GM12878 (cell line): ENCODE measurements at regions not wholly inside any gene's neighbourhood (a gene's known extent, or its start where the extent isn't known, plus 50 kb on each side); places are given as distances from the start of the nearest gene placed in this dataset.

ENCODE experiments used
- ASH2L ChIP-seq: fragments of 300-600, 200-600 bp; sonication (generic); IDR thresholded peaks from 2 replicates; pipeline ENCODE4 v1.6.1; 2017; ENCODE audit warnings: low read depth, mild to moderate bottlenecking, borderline replicate concordance
- ATF7 ChIP-seq: fragments of 450-650 bp; IDR thresholded peaks from 2 replicates; pipeline ENCODE4 v1.6.1; 2016; ENCODE audit warnings: low read depth, mild to moderate bottlenecking
- BACH1 ChIP-seq: fragments of 450-650 bp; IDR thresholded peaks from 2 replicates; pipeline ENCODE4 v1.6.1; 2017; ENCODE audit warnings: mild to moderate bottlenecking, borderline replicate concordance
- BCL11A ChIP-seq: IDR thresholded peaks from 2 replicates; pipeline ENCODE4 v1.6.1; 2011; ENCODE audit warnings: low read depth, low read length
- BMI1 ChIP-seq: fragments of 450-650 bp; IDR thresholded peaks from 2 replicates; pipeline ENCODE4 v1.6.1; 2016; ENCODE audit warnings: mild to moderate bottlenecking, moderate library complexity, borderline replicate concordance
- CREB1 ChIP-seq: IDR thresholded peaks from 2 replicates; pipeline ENCODE4 v1.6.1; 2012; ENCODE audit warnings: low read depth, mild to moderate bottlenecking, inconsistent platforms
- IKZF2 ChIP-seq, 2 experiments: fragments of 450-650 bp; IDR thresholded peaks; 2 replicates each; pipeline ENCODE4 v1.6.1; 2017; ENCODE audit warnings: mild to moderate bottlenecking in 2 of 2, moderate library complexity in 2 of 2
- JUND ChIP-seq: IDR thresholded peaks from 2 replicates; pipeline ENCODE4 v1.6.1; 2012; ENCODE audit warnings: low read depth, mild to moderate bottlenecking, low read length, improper control_type of control experiment, moderate library complexity
- KLF5 ChIP-seq: fragments of 450-650 bp; IDR thresholded peaks from 2 replicates; pipeline ENCODE4 v1.6.1; 2014; ENCODE audit warnings: mild to moderate bottlenecking; ENCODE audit not compliant: partially characterized antibody
- MTA2 ChIP-seq: fragments of 450-650 bp; IDR thresholded peaks from 2 replicates; pipeline ENCODE4 v1.6.1; 2016; ENCODE audit warnings: low read depth, mild to moderate bottlenecking, moderate library complexity
- MXI1 ChIP-seq: fragments of 150-350 bp; IDR thresholded peaks from 2 replicates; pipeline ENCODE4 v1.6.1; 2011; ENCODE audit warnings: low read depth, mild to moderate bottlenecking, inconsistent platforms, low read length, improper control_type of control experiment
- MYB ChIP-seq: fragments of 150-350 bp; IDR thresholded peaks from 2 replicates; pipeline ENCODE4 v1.6.1; 2014; ENCODE audit warnings: mild to moderate bottlenecking, low read depth, low read length, borderline replicate concordance
- PKNOX1 ChIP-seq: fragments of 450-650 bp; IDR thresholded peaks from 2 replicates; pipeline ENCODE4 v1.6.1; 2016; ENCODE audit warnings: mild to moderate bottlenecking
- RAD51 ChIP-seq: fragments of 450-650 bp; IDR thresholded peaks from 2 replicates; pipeline ENCODE4 v1.6.1; 2016; ENCODE audit warnings: moderate library complexity, mild to moderate bottlenecking, inconsistent platforms
- RELA ChIP-seq: fragments of 450-650 bp; IDR thresholded peaks from 2 replicates; pipeline ENCODE4 v1.8.0; 2014; ENCODE audit warnings: borderline replicate concordance; ENCODE audit not compliant: partially characterized antibody
- RUNX3 ChIP-seq: IDR thresholded peaks from 2 replicates; pipeline ENCODE4 v1.6.1; 2012; ENCODE audit warnings: low read length, inconsistent platforms
- STAT3 ChIP-seq: IDR thresholded peaks from 2 replicates; pipeline ENCODE4 v1.6.1; 2011; ENCODE audit warnings: low read depth, low read length, improper control_type of control experiment
- TCF12 ChIP-seq: IDR thresholded peaks from 2 replicates; pipeline ENCODE4 v1.6.1; 2011; ENCODE audit warnings: low read depth, mild to moderate bottlenecking, low read length
- TCF7 ChIP-seq: IDR thresholded peaks from 2 replicates; pipeline ENCODE4 v1.6.1; 2014; ENCODE audit warnings: antibody characterized with exemption, borderline replicate concordance
- ZNF217 ChIP-seq: fragments of 450-650 bp; IDR thresholded peaks from 2 replicates; pipeline ENCODE4 v1.6.1; 2017; ENCODE audit warnings: antibody characterized with exemption, mild to moderate bottlenecking
- ZNF24 ChIP-seq: fragments of 450-650 bp; IDR thresholded peaks from 2 replicates; pipeline ENCODE4 v1.6.1; 2017; ENCODE audit warnings: antibody characterized with exemption, mild to moderate bottlenecking
- ZNF592 ChIP-seq: fragments of 450-650 bp; IDR thresholded peaks from 2 replicates; pipeline ENCODE4 v1.6.1; 2017; ENCODE audit warnings: mild to moderate bottlenecking, moderate library complexity
- TF ChIP-seq, protein P1 (sequence below): fragments of 150-350 bp; IDR thresholded peaks from 2 replicates; pipeline ENCODE4 v1.6.1; 2014; ENCODE audit warnings: mild to moderate bottlenecking, low read depth, low read length
- TF ChIP-seq, protein P2 (sequence below): fragments of 450-650 bp; IDR thresholded peaks from 2 replicates; pipeline ENCODE4 v1.6.1; 2017; ENCODE audit warnings: mild to moderate bottlenecking, low read depth, inconsistent platforms; ENCODE audit not compliant: poor library complexity, severe bottlenecking

GRCh38 chr12:19894803-19895202, 455.5 kb downstream of the AEBP2 start (continued):
- TF ChIP-seq, protein P1, sequence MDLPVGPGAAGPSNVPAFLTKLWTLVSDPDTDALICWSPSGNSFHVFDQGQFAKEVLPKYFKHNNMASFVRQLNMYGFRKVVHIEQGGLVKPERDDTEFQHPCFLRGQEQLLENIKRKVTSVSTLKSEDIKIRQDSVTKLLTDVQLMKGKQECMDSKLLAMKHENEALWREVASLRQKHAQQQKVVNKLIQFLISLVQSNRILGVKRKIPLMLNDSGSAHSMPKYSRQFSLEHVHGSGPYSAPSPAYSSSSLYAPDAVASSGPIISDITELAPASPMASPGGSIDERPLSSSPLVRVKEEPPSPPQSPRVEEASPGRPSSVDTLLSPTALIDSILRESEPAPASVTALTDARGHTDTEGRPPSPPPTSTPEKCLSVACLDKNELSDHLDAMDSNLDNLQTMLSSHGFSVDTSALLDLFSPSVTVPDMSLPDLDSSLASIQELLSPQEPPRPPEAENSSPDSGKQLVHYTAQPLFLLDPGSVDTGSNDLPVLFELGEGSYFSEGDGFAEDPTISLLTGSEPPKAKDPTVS = no peak
- peak; percentile 92 for TF ChIP-seq ATF7
- TF ChIP-seq MTA2 = peak; percentile 87
- peak; percentile 22; the same call in 1 of the 2 replicates for TF ChIP-seq BMI1
- TF ChIP-seq STAT3 = peak; percentile 86; the same call in 1 of the 2 replicates
- TF ChIP-seq ASH2L = no peak
- TF ChIP-seq MXI1 = peak; percentile 35; the same call in 1 of the 2 replicates
- TF ChIP-seq ZNF592 = no peak
- TF ChIP-seq TCF7 = peak; percentile 88
- TF ChIP-seq ZNF217 = peak; percentile 98
- peak; percentile 70; the same call in 1 of the 2 replicates for TF ChIP-seq JUND
- peak; percentile 52 for TF ChIP-seq RELA
- no peak for TF ChIP-seq TCF12
- peak; percentile 55; the same call in 1 of the 2 replicates for TF ChIP-seq MYB
- TF ChIP-seq ZNF24 = peak; percentile 79
- TF ChIP-seq RUNX3 = peak; percentile 51; the same call in 1 of the 2 replicates
- TF ChIP-seq BCL11A = peak; percentile 71
- TF ChIP-seq, protein P2, sequence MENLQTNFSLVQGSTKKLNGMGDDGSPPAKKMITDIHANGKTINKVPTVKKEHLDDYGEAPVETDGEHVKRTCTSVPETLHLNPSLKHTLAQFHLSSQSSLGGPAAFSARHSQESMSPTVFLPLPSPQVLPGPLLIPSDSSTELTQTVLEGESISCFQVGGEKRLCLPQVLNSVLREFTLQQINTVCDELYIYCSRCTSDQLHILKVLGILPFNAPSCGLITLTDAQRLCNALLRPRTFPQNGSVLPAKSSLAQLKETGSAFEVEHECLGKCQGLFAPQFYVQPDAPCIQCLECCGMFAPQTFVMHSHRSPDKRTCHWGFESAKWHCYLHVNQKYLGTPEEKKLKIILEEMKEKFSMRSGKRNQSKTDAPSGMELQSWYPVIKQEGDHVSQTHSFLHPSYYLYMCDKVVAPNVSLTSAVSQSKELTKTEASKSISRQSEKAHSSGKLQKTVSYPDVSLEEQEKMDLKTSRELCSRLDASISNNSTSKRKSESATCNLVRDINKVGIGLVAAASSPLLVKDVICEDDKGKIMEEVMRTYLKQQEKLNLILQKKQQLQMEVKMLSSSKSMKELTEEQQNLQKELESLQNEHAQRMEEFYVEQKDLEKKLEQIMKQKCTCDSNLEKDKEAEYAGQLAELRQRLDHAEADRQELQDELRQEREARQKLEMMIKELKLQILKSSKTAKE = peak; percentile 42
- peak; percentile 90 for TF ChIP-seq RAD51
- TF ChIP-seq CREB1 = peak; percentile 53; the same call in 1 of the 2 replicates
- no peak for TF ChIP-seq PKNOX1
- peak; percentile 31 for TF ChIP-seq KLF5
- peak; percentile 81 to 87; a peak in 3 of 4 replicates for TF ChIP-seq IKZF2 (IDR thresholded peaks at IDR 0.05)
- TF ChIP-seq BACH1 = peak; percentile 60; the same call in 1 of the 2 replicates
